H9 (cell line): ENCODE measurements at regions not wholly inside any gene's neighbourhood (a gene's known extent, or its start where the extent isn't known, plus 50 kb on each side); places are given as distances from the start of the nearest gene placed in this dataset.

Source experiments
- DNase-seq: peaks from one replicate; pipeline ENCODE4 v3.0.0-alpha.2; 2017
- H2AFZ ChIP-seq: one replicate; pipeline ENCODE4 v1.6.1; 2013; ENCODE audit warnings: mild to moderate bottlenecking, low read length, control low read depth, moderate library complexity
- H2AK5ac ChIP-seq: 2 replicates; pipeline ENCODE4 v1.6.1; 2013; ENCODE audit warnings: low read length, control low read depth, mixed read lengths; ENCODE audit not compliant: insufficient read length
- H2BK120ac ChIP-seq: one replicate; pipeline ENCODE4 v1.6.1; 2013; ENCODE audit warnings: low read depth, mild to moderate bottlenecking, low read length, control low read depth, inconsistent platforms; ENCODE audit not compliant: poor library complexity, severe bottlenecking
- H2BK12ac ChIP-seq: 2 replicates; pipeline ENCODE4 v1.6.1; 2013; ENCODE audit warnings: low read length, control low read depth, mixed read lengths, low read depth; ENCODE audit not compliant: insufficient read length
- H2BK15ac ChIP-seq: 2 replicates; pipeline ENCODE4 v1.6.1; 2013; ENCODE audit warnings: low read depth, low read length, control low read depth
- H2BK20ac ChIP-seq: one replicate; pipeline ENCODE4 v1.6.1; 2013; ENCODE audit warnings: low read depth, mild to moderate bottlenecking, low read length, control low read depth, inconsistent platforms; ENCODE audit not compliant: poor library complexity, severe bottlenecking
- H2BK5ac ChIP-seq: 2 replicates; pipeline ENCODE4 v1.6.1; 2013; ENCODE audit warnings: low read length, control low read depth, mixed read lengths; ENCODE audit not compliant: insufficient read length
- H3K14ac ChIP-seq: 2 replicates; pipeline ENCODE4 v1.6.1; 2013; ENCODE audit warnings: low read length, control low read depth; ENCODE audit not compliant: insufficient read depth
- H3K18ac ChIP-seq: 2 replicates; pipeline ENCODE4 v1.6.1; 2013; ENCODE audit warnings: low read depth, mild to moderate bottlenecking, mixed read lengths, low read length, control low read depth; ENCODE audit not compliant: insufficient read length
- H3K23ac ChIP-seq: 2 replicates; pipeline ENCODE4 v1.6.1; 2013; ENCODE audit warnings: low read length, control low read depth, mixed read lengths, low read depth; ENCODE audit not compliant: insufficient read length
- H3K23me2 ChIP-seq: 2 replicates; pipeline ENCODE4 v1.6.1; 2013; ENCODE audit warnings: low read depth, mild to moderate bottlenecking, mixed read lengths, low read length, control low read depth; ENCODE audit not compliant: insufficient read length, poor library complexity, severe bottlenecking
- H3K27ac ChIP-seq: 2 replicates; pipeline ENCODE4 v1.5.1; 2013; ENCODE audit warnings: low read length, control low read depth, mixed read lengths, low read depth; ENCODE audit not compliant: insufficient read length
- H3K27me3 ChIP-seq: 2 replicates; pipeline ENCODE4 v1.6.1; 2013; ENCODE audit warnings: low read length, control low read depth, inconsistent platforms; ENCODE audit not compliant: insufficient read depth
- H3K4ac ChIP-seq: 2 replicates; pipeline ENCODE4 v1.6.1; 2013; ENCODE audit warnings: low read depth, mild to moderate bottlenecking, control low read depth, inconsistent platforms, low read length, moderate library complexity
- H3K4me1 ChIP-seq: 2 replicates; pipeline ENCODE4 v1.6.1; 2013; ENCODE audit warnings: low read length, control low read depth, inconsistent platforms; ENCODE audit not compliant: insufficient read depth
- H3K4me2 ChIP-seq: 2 replicates; pipeline ENCODE4 v1.6.1; 2013; ENCODE audit warnings: low read length, control low read depth, mixed read lengths; ENCODE audit not compliant: insufficient read length, insufficient read depth
- H3K56ac ChIP-seq: 2 replicates; pipeline ENCODE4 v1.6.1; 2013; ENCODE audit warnings: low read depth, mild to moderate bottlenecking, mixed read lengths, low read length, control low read depth; ENCODE audit not compliant: insufficient read length
- H3K79me1 ChIP-seq: 2 replicates; pipeline ENCODE4 v1.6.1; 2013; ENCODE audit warnings: low read depth, mild to moderate bottlenecking, moderate library complexity, low read length, control low read depth, inconsistent platforms; ENCODE audit not compliant: insufficient read depth, poor library complexity, severe bottlenecking
- H3K79me2 ChIP-seq: 2 replicates; pipeline ENCODE4 v1.6.1; 2013; ENCODE audit warnings: low read length, control low read depth, inconsistent platforms; ENCODE audit not compliant: insufficient read depth
- H3K9ac ChIP-seq: 2 replicates; pipeline ENCODE4 v1.6.1; 2013; ENCODE audit warnings: low read length, control low read depth, mixed read lengths; ENCODE audit not compliant: insufficient read length; ENCODE audit errors: extremely low read depth
- H3K9me3 ChIP-seq: one replicate; pipeline ENCODE4 v1.6.1; 2013; ENCODE audit warnings: low read depth, low read length, inconsistent platforms; ENCODE audit not compliant: control insufficient read depth
- H3T11ph ChIP-seq: one replicate; pipeline ENCODE4 v1.6.1; 2013; ENCODE audit warnings: mild to moderate bottlenecking, low read length, control low read depth, inconsistent platforms
- H4K20me1 ChIP-seq: one replicate; pipeline ENCODE4 v1.6.1; 2013; ENCODE audit not compliant: control insufficient read depth, insufficient read length, insufficient read depth
- H4K5ac ChIP-seq: 2 replicates; pipeline ENCODE4 v1.6.1; 2013; ENCODE audit warnings: low read depth, mild to moderate bottlenecking, mixed read lengths, low read length, control low read depth; ENCODE audit not compliant: insufficient read length
- H4K8ac ChIP-seq: replicated peaks from 2 replicates; pipeline ENCODE4 v1.6.1; 2013; ENCODE audit warnings: low read length, control low read depth, mixed read lengths, low read depth; ENCODE audit not compliant: insufficient read length
- H4K91ac ChIP-seq: 2 replicates; pipeline ENCODE4 v1.6.1; 2013; ENCODE audit warnings: low read depth, mild to moderate bottlenecking, moderate library complexity, mixed read lengths, low read length, control low read depth; ENCODE audit not compliant: insufficient read length
- H3K27ac Mint-ChIP-seq, 3 experiments: 2 replicates in 2 of 3; 3 replicates in 1 of 3; pipeline ENCODE4 v1.8.0; 2020 to 2021; ENCODE audit warnings: mixed read lengths in 3 of 3, mild to moderate bottlenecking in 1 of 3, moderate library complexity in 1 of 3
- H3K27me3 Mint-ChIP-seq: 2 replicates; pipeline ENCODE4 v1.8.0; 2021; ENCODE audit warnings: low read depth, mild to moderate bottlenecking, moderate library complexity, mixed read lengths
- H3K36me3 Mint-ChIP-seq, 3 experiments: 2 replicates in 2 of 3; 3 replicates in 1 of 3; pipeline ENCODE4 v1.8.0; 2020 to 2021; ENCODE audit warnings: low read depth in 3 of 3, mixed read lengths in 3 of 3; ENCODE audit not compliant: insufficient read depth in 1 of 3
- H3K4me1 Mint-ChIP-seq, 2 experiments: 2 replicates each; pipeline ENCODE4 v1.8.0; 2020; ENCODE audit warnings: mixed read lengths in 2 of 2
- H3K4me3 Mint-ChIP-seq, 2 experiments: 2 replicates in 1 of 2; 3 replicates in 1 of 2; pipeline ENCODE4 v1.8.0; 2020 to 2021; ENCODE audit warnings: mild to moderate bottlenecking in 2 of 2, mixed read lengths in 2 of 2, moderate library complexity in 1 of 2
- H3K9me3 Mint-ChIP-seq, 2 experiments: 2 replicates in 1 of 2; 3 replicates in 1 of 2; pipeline ENCODE4 v1.8.0; 2020; ENCODE audit warnings: mild to moderate bottlenecking in 2 of 2, mixed read lengths in 2 of 2, moderate library complexity in 1 of 2
- CTCF ChIP-seq: fragments of 200-600 bp; sonication (generic); conservative IDR thresholded peaks from 3 replicates; pipeline ENCODE4 v1.8.0; 2021; ENCODE audit warnings: antibody characterized with exemption, mild to moderate bottlenecking
- WGBS: extraction: QIAGEN DNeasy Blood & Tissue Kit; methylation state at CpG from one replicate; pipeline ENCODE4 v1.1.7; 2013; ENCODE audit warnings: missing lambda C conversion rate, low lambda C conversion rate, mixed read lengths; ENCODE audit not compliant: insufficient read length; ENCODE audit errors: extremely low coverage; 5-methylcytosine and 5-hydroxymethylcytosine counted together

- no peak overlapping the region for H4K8ac ChIP-seq
- H2BK12ac ChIP-seq: no peak overlapping the region
- no peak for DNase-seq
- no peak overlapping the region for H3K23ac ChIP-seq
- Mint-ChIP-seq H3K36me3 (no peaks in the 10 kb centered on the region; a peak in 1 of 7 replicates), H3K9me3 (no peaks in the 10 kb centered on the region), H3K4me1 (peaks cover 5 to 7% of the 10 kb centered on the region in 2 experiments), H3K27ac (no peak overlapping the region), H3K27me3 (no peaks in the 10 kb centered on the region; the same call in 1 of the 2 replicates), H3K4me3 (no peak overlapping the region)
- no peaks in the 10 kb centered on the region for H3K79me1 ChIP-seq
- WGBS: no CpG with 5 or more reads among the region's 4 CpGs
- no peak overlapping the region for H2BK20ac ChIP-seq
- no peak overlapping the region for H3K14ac ChIP-seq
- no peaks in the 10 kb centered on the region for H3K23me2 ChIP-seq
- H2BK5ac ChIP-seq: no peak overlapping the region
- no peak overlapping the region for H3T11ph ChIP-seq
- no peak overlapping the region for H2BK120ac ChIP-seq
- H2BK15ac ChIP-seq: no peak overlapping the region
- H4K91ac ChIP-seq: no peak overlapping the region
- no peak overlapping the region for H2AK5ac ChIP-seq
- H3K4ac ChIP-seq: no peak overlapping the region
- no peak overlapping the region for H3K56ac ChIP-seq
- no peak overlapping the region for H3K4me2 ChIP-seq
- no peak overlapping the region for H4K5ac ChIP-seq
- H3K9me3 ChIP-seq: no peaks in the 10 kb centered on the region
- H3K4me1 ChIP-seq: peaks cover 3% of the 10 kb centered on the region; the same call in 1 of the 2 replicates
- no peak overlapping the region for H3K9ac ChIP-seq
- no peak overlapping the region for H2AFZ ChIP-seq
- no peaks in the 10 kb centered on the region for H3K27me3 ChIP-seq
- no peak for TF ChIP-seq CTCF
- H3K79me2 ChIP-seq: no peaks in the 10 kb centered on the region
- no peaks in the 10 kb centered on the region for H4K20me1 ChIP-seq
- no peak overlapping the region for H3K18ac ChIP-seq
- no peak overlapping the region for H3K27ac ChIP-seq
Observed at GRCh38 chr1:58845942-58846341, 62.1 kb upstream of the JUN start.
